ENCODE measurements at regions not wholly inside any gene's neighbourhood (a gene's known extent, or its start where the extent isn't known, plus 50 kb on each side); places are given as distances from the start of the nearest gene placed in this dataset.

DNA sequence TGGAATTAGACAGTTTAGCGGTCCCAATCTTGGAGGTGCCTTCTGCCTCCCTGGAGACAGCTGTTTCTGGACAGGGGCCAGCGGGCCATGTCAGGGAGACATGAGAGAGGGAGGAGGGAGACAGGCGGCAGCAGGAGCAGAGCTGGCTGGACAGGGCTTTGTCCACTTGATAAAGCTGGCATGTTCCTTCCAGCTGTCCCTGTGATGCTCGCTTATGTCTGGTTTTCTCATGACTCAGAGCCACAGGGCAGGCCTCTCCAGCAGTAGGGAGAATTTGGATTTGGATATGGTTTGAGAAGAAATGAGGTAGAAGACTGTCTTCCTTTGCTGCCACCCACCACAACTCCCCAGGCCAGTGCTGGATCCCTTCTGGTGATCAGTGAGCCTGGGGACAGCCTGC, 51.7 kb upstream of the SORCS3 start:
- TF ChIP-seq POLR2AphosphoS5 (IDR thresholded peaks at IDR 0.05) (no peak), EP300 (IDR thresholded peaks at IDR 0.05) (no peak), POLR2A (IDR thresholded peaks at IDR 0.05; ENCODE audit: low read depth) (no peak)
